Ecto neural progenitor cell (in vitro differentiated cells): ENCODE measurements at regions not wholly inside any gene's neighbourhood (a gene's known extent, or its start where the extent isn't known, plus 50 kb on each side); places are given as distances from the start of the nearest gene placed in this dataset.

Experiments
- DNase-seq: peaks from one replicate; pipeline ENCODE4 v3.0.0-alpha.2; 2018; ENCODE audit warnings: low spot score

DNA sequence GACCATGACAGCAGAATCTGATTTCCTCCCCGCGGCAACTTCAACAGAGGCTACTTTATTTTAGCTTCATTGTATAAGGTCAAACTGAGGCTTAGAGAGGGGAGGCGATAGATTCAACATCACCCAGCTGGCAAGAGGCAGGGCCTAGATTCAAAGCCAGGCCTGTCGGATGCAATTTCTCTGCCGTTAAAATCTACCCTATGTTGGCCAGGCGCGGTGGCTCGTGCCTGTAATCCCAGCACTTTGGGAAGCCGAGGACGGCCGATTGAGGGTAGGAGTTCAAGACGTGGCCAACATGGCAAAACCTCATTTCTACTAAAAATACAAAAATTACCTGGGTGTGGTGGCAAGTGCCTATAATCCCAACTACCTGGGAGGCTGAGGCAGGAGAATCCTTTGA, 182.2 kb downstream of the BCOR start:
- DNase-seq: no peak

DNA sequence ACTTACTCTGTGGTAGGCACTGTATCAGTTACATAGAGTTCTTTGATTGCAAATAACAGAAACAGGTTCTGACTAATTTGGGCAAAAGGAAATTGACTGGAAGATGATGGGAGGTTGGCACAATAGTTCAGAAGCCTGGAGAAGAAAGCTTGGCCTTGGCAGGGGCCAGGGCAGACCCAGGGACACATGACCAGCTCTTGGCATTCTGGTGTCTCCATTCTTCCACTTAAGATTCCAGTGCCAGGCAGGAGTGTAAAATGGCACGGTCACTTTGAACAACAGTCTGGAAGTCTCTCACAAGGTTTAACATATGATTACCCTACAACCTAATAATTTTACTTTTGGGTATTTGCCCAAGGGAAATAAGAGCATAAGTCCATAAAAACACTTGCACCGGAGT, 175.9 kb downstream of the BCOR start:
- no peak for DNase-seq

DNA sequence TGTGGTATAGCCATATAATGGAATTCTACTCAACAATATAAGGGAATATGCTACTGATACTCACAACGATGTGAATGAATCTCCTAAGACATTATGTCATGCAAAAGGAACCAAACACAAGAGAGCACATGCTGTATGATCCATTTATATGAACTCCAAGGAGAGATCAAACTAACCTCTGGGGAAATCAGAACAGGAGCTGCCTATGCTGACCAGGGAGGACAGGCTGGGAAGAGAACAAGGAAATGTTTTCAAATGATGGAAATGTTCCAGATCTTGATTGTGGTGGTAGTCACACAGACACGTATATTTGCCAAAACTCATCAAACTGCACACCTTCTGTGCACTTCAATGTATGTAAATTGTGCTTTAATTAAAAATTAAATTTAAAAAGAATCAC, 175.3 kb downstream of the BCOR start:
- no peak for DNase-seq

DNA sequence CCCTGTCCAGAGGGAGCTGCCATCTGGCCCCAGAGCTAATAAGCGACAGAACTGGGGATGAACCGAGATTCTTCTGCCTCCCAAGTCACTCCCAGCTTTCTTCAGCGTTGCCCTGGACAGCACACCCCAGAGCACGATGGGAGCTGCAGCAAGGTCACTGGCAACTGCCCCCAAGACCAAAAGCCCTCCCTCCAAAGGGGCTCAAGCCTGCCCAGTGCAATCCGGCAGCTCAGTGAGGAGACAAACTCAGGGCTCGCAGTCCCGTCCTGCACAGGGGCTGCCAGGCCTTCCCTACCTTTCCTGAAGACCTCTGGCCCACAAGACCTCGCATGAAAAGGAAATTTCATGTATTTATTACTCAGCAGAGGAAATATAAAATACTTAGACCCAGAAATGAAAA, 174.8 kb downstream of the BCOR start:
- no peak for DNase-seq

DNA sequence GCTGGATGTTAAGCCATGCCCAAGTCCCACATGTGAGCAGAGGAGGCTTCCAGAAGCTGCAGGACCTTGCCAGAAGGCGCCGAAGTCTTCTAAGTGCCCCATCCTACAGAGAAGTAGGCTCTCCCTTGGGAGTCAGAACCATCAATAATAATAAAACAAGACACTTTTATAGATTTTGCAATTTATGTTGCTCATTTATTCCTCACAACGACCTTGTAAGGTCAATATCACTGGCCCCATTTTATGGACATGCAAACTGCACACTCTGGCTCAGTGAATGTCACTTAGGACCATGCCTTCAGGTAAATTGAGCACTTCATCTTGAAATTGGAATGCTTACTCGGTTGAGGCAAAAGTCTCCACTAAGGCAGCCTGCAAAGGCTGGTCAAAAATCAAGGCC, 170.4 kb downstream of the BCOR start:
- DNase-seq: no peak

DNA sequence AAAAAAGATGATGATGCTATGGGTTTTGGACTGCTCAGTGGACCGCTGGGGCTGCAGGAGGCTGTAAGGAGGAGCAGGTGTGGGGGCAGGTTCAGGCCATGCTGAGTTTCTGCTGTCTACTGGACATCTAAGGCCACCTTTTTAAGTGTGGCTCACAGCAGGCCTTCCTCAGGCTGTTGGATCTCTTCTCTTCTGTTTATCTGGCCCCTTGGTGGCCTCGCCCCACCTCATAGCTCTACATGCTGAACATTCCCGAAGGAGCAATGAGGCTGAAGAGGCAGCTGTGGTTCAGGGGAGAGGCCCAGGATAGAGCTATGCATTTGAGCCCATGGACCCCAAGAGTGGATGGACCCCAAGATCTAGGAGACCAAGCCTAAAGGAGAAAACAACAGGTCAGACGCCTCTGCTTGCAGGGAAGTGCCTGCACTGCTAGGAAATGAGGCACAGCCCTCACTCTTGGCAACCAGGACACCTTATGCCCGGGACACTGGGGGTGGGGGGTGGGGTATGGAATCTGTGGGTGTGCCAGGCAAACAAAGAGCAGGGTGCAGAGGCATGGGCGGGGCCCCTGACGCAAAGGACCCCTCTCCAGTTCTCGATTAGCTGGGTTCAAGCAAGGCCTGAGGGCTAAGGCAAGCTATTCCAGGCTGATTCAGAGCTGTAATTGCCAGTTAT, 168.9 kb downstream of the BCOR start:
- no peak for DNase-seq

DNA sequence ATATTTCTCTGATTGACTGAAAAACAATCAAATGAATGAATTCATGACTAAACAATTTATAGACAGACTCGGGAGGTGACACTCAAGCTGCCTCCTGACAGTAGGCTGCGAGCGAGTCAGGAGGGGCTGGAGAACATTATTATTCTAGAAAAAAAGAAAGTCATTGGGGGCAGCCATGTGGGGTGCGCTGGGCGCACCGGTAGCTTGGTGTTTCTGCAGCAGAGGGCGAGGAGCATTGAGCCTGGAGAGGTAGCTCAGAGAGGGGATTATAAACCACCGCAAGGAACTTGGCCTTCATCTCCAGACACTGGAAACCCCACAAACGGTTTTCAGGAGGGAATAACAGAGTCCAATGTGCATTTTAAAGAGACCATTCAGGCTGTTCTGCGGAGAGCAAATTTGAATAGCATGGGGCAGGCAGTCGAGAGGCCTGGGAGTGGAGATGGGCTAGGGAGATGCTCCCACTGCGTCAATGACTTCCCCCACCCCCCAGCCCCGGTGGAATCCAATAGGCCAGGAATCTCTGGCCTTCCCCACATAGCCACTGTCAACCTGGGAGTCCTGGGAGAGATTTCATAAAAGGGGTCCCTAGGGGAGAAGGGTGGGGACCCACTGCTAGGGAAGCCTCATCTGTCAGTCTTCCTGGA, 168.3 kb downstream of the BCOR start:
- DNase-seq: no peak

DNA sequence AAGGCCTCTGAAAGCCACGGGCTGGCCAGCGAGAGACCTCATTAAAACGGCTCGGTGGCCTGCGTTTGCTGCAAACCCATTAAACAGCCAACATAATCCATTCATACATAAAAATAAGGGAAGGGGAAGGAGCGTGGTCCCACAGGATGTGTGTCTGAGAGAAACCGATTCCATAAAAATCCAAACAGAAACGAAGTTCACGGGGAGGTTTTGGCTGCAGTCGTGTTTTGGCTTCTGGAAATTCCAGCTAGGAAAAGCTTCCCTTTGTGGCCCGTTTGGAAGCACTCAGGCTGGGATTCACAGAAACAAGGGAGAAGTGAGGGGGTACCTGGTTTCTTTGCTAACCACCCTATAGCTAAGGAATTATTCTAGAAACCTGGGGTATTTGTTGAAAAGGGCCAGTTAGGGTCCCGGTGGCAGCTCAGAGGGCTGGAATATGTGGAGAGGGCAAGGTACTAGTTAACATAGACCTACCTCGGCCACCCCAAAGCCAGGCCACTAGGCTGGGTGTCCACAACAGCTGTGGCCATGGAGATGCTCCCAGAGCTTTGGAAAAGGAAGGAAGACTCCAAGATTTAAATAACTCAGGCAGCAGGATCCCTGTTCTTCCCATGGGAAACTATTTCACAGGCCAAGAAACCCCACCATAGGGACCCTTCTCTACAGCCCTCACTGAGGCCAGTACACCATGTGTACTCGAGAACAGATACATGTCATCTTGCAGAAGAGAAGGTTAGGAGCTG, 166.8 kb downstream of the BCOR start:
- DNase-seq: no peak

DNA sequence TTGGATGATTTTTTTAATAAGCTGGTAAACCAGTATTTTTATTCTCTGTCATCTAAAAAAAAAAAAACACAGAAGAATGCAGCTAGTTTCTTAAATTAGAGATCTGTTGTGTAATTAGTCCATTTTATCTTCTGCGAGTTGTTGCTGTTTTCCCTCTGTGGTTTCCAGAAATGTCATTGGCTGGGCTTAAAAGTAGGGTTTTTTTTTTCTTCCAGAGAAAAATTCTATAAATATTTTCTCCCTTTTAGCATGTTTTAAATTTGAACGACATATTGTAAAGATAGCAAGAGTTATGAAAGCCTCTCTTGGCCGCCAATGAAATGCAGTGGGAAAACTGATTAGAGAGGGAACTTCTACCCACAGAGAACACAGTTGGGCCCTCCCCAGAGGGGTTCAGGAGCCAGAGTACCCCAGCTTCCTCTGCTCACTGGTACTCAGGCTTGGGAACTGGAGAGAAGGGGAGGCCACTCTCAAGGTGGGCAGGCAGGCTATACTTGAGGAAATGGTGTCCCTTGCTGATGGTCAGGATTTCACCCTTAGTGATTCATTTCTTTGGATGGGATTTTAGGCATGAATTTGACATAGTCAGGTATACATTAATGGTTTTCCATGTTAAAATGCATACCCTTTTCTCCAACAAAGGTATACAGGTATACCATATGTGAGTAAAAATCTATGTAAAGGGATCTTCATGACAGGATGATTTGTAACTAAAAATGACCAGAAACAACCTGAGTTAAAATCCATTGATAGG, 166.1 kb downstream of the BCOR start:
- no peak for DNase-seq

DNA sequence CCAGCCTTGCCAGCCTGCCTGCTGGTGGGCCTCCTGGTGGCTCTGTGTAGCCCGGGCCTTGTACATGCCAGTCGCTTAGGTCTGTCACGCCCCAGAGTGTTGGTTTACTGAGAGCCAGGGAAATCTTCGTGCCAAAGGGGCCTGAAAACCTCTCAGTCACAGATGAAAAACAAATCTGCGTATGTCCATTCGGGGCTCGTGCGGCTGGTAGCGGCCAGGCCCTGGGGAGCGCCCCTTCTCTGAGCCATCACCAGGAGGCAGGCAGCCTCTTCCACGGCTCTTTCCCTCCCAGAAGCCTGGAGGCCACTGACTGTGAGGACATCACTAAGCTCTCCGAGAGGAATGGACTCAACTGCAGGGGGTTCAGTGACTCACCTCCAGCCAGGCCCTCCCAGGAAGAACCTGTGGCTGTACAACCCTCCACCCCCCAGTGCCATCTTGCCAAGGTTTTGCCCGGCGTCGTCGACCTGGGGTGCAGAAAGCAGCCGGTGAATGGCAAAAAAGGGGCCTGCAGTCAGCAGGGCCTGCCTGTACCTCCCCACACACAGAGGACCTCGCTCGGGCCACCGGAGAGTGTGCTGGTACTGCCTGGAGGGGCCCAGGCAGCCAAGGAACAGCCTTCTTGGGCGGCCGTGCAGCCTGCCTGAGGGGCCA, 162.2 kb downstream of the BCOR start:
- DNase-seq: no peak

DNA sequence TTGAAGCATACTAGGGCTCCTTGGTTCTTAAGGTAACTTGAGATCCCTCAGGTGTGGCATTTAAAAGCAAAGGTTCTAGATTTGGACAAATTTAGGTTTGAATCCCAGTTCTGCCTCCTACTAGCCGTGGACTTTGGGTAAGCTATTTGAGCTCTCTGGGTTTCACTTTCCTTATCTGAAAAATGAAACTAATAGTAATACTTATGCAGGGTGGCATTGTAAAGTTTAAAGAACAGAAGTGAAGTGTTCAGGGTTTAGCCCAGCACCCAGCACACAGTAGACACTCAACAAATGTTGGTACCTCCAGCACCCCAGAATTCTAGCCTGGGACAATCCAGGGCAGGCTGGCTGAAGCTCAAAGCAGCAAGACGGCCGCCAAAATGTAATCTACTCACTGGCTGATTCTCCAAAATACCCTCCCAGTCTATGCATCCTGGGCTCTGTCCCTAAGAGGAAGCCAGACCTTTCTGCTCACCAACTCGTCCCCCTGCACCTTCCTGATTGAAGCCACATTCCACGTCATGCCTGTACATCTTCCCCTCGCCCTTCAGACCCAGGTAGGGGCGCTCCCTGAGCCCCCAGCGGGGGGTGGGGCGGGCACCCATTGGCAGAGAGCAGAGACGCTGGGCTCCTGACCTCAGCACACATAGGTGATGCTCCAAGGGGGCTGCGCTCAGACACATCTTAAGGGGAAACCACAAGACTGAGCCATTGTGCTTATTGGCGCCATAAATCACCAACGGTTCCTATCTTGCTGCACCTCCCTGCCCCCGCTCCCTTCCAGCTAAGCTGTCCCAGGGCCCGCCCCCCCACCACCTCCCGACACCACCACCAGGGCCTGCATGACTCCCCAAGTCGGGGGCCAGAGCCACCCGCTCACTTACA, 160.6 kb downstream of the BCOR start:
- DNase-seq: no peak

DNA sequence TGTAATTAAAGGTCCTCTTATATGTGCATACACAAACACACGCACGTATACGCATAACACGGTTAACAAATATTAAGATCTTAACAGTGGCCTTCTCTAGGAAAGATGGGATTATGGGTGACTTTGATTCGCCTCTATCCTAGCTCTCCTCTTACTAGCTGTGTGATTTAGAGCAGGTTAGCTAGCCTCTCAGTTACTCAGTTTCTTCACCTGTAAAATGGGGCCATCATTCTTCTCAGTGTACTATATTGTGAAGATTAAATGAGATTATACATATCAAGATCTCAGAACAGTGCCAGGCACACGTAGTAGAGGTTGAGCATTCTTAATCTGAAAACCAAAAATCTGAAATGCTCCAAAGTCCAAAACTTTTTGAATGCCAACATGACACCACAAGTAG, 159.3 kb downstream of the BCOR start:
- no peak for DNase-seq

DNA sequence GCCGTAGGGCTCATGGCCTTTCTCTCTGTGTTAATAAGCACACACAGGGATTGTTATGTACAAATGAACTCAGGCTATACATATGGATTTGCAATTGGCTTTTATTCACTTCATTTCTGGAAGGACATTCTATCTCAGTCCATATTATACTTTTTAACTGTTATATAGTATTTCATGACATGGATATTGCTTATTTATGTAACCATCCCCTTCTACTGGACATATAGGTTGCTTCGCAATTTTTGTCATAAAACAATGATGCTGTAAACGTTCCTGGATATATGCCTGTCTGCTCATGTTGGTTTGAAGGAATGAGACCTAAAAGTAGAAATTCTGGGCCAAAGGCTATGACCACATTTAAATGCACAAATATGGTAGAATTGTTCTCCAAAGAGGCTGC, 158.1 kb downstream of the BCOR start:
- no peak for DNase-seq

DNA sequence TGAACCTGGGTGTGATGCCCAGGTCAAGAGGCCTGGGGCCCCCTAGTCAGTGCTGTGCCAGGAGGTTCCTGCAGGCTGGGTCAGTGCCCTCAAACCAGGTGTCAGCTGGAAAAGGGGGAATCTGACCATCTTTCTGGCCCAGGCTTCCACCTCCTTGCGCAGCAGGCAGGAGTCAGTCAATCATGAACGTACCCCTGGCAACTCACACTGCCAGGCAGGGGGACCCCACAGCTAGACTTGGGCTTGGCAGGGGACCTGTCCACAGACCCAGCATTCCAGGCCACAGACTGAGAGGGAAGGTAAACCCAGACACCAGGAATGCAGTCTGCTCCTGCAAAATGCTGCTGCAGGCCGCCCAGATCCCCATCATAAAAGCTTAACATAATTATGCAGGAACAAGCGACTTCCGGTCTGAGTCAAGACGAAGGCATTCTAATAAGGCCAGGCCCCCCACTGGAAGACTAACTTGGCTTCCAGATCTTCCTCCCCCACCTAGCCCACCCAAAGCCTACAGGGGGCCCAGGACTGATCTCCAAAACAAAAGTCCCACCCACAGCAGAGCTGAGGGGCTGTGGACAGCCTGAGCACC, 156.3 kb downstream of the BCOR start:
- DNase-seq: no peak

DNA sequence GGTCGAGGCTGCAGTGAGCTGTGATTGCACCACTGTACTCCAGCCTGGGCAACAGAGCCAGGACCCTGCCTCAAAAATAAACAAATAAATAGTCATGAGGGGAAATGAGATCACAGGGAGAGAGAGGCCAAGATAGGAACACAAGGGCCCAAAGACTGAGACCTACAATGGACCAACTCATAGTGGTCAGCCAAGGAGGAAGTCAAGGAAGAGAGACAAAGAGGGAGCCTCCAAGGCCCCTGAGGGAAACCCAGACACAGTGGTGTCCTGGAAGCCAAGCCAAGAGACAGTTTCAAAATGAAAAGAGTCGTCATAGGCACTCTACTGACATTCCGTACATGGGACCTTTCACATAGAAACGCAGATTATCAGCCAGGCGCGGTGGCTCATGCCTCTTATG, 153.3 kb downstream of the BCOR start:
- no peak for DNase-seq

DNA sequence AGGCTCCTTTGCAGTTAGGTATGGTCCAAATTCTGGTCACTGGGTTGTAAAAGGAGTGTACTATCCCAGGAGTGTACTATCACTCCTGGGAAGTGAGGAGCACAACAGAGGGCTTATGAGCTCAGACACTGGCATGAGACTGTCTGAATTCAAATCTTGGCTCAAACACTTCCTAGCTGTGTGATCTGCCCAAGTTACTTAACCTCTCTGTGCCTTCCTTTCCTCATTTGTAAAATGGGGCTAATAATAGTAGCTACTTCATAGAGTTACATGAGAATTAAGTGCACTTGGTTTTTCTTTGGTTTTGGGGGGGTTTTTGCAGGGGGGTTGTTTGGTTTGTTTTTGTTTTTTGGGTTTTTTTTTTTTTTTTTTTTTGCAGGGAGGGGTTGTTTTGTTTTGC, 152.0 kb downstream of the BCOR start:
- DNase-seq: no peak

DNA sequence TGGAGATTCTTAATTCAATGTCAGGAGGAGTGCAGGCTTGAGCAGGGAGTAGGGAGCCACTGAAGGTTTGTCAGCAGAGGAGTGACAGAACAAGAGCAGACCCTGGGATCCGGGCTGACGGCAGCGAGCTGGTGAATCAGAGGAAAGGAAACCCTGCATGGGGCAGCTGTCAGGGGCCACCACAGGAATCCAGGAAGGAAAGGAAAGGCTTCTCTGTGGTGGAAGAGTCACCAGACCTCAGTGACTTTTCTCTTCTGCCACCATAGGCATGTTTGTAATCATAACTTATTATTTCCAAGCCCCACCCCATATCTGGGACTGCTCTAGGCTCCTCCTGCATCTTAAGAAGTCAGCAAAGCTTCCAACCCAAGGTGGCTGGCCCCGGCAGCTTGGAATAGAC, 150.9 kb downstream of the BCOR start:
- no peak for DNase-seq

DNA sequence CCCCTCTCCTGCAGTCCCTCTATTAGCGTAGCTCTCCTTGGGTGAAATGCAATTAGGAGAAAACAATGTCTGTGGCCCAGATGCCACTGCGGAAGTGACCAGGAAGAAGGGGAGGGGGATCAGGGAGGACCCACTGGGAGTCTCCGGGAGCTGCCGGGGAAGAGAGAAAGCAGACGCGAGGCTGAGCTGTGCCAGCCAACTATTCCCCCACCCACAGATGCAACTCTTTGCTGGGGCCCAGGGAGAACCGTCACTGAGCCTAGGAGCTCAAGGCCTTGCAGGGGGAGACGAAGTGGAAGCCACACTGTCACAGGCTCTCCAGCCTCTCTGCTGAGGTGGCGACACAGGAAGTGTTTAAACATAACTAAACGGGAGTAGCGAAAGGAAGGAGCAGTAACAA, 149.2 kb downstream of the BCOR start:
- no peak for DNase-seq

DNA sequence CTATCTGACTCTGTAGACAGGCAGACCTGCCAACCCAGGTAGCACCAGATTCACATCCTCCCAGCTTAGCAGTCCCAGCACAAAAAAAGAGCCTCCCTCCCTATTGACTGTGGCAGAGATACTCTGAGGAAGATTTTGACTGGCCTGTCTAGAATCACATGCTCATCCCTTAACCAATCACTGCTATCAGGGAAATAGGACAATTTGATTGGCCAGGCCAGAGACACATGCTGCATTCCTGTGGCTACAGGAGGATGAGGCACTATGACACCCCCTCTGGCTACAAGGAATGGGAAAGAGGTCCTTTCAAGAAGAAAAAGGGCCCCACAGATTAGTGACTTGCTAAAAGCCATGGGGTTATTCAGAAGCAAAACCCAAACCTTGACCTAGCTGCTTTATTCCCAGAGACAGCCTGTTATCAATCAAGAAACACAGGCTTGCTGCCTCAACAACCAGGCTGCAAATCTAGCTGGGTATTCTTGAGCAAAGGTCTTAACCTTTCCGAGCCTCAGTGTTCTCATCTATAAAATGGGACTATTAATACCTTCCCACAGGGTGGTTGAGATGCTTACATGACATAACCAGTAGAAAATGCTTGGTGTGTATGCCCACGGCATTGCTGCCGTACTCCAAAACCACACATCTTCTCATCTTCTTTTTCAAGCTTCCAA, 147.6 kb downstream of the BCOR start:
- DNase-seq: no peak

DNA sequence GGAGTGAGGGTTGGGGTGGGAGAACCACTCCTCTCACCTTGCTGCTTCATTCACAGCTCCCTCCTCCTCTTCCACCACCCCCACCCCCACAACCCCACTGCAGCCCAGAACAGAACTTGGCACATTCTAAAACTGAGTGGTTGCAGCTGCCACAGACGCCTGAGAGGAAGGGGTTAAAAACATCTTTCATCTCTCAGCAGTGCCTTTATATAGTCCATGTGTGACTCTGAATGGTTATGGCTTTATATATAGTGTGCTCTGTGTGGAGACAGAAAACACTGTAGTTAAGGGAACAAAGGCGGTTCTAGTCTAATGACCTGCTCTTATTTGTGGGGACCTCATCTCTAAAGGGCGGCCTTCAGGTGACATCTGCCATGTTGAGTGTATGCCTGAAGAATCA, 144.8 kb downstream of the BCOR start:
- DNase-seq: no peak
